ENCODE measurements at regions not wholly inside any gene's neighbourhood (a gene's known extent, or its start where the extent isn't known, plus 50 kb on each side); places are given as distances from the start of the nearest gene placed in this dataset.

DNA sequence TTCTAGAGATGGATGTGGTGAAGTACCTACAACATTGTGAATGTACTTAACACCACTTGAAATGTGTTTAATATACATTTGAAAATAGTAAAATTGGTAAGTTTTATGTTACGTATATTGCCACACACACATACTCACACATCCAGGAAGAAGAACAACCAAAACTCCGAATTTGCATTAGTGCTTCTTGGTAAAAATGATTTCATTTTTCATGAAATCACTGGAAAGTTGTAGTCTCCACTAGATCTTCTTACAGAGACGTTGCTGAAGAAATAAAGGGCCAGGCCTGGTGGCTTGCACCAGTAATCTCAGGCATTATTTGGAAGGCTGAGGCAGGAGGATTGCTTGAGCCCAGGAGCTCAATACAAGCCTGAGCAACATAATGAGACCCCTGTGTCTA lies 118.6 kb upstream of the ZNF608 start:
- H3K4me3 ChIP-seq, result no peak overlapping the region

GRCh38 chr5:124865603-124866354 lies 119.3 kb upstream of the ZNF608 start:
- Histone ChIP-seq H3K36me3 (ENCODE audit: low read depth) (no peaks in the 10 kb centered on the region), H3K4me3 (no peak overlapping the region), H3K9me3 (no peaks in the 10 kb centered on the region), H3K4me1 (ENCODE audit: low read depth) (no peaks in the 10 kb centered on the region)
- TF ChIP-seq, protein P1, sequence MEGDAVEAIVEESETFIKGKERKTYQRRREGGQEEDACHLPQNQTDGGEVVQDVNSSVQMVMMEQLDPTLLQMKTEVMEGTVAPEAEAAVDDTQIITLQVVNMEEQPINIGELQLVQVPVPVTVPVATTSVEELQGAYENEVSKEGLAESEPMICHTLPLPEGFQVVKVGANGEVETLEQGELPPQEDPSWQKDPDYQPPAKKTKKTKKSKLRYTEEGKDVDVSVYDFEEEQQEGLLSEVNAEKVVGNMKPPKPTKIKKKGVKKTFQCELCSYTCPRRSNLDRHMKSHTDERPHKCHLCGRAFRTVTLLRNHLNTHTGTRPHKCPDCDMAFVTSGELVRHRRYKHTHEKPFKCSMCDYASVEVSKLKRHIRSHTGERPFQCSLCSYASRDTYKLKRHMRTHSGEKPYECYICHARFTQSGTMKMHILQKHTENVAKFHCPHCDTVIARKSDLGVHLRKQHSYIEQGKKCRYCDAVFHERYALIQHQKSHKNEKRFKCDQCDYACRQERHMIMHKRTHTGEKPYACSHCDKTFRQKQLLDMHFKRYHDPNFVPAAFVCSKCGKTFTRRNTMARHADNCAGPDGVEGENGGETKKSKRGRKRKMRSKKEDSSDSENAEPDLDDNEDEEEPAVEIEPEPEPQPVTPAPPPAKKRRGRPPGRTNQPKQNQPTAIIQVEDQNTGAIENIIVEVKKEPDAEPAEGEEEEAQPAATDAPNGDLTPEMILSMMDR (IDR thresholded peaks at IDR 0.05), result no peak
- DNase-seq, result no peak
- intact Hi-C loops (cut with DNase I, micrococcal nuclease), result no loop called here
- ATAC-seq, result no peak

More for the DNA sequence above, 118.6 kb upstream of the ZNF608 start:
- intact Hi-C loops (cut with DNase I, micrococcal nuclease), result no loop called here
- no peaks in the 10 kb centered on the region for H3K9me3 ChIP-seq
- DNase-seq, result no peak
- no peaks in the 10 kb centered on the region for H3K36me3 ChIP-seq (ENCODE audit: low read depth)
- no peaks in the 10 kb centered on the region for H3K4me1 ChIP-seq (ENCODE audit: low read depth)
- ATAC-seq, result no peak
- TF ChIP-seq, protein P1 (IDR thresholded peaks at IDR 0.05), result no peak

- no peaks in the 10 kb centered on the region for H3K36me3 ChIP-seq (ENCODE audit: low read depth)
- ATAC-seq (no peak), DNase-seq (no peak)
- H3K4me1 ChIP-seq (ENCODE audit: low read depth), result no peaks in the 10 kb centered on the region
- intact Hi-C loops (cut with DNase I, micrococcal nuclease), result no loop called here
- H3K9me3 ChIP-seq, result no peaks in the 10 kb centered on the region
- no peak overlapping the region for H3K4me3 ChIP-seq
- TF ChIP-seq, protein P1 (IDR thresholded peaks at IDR 0.05), result no peak
Measured at GRCh38 chr5:124866355-124867136, 120.1 kb upstream of the ZNF608 start.

DNA sequence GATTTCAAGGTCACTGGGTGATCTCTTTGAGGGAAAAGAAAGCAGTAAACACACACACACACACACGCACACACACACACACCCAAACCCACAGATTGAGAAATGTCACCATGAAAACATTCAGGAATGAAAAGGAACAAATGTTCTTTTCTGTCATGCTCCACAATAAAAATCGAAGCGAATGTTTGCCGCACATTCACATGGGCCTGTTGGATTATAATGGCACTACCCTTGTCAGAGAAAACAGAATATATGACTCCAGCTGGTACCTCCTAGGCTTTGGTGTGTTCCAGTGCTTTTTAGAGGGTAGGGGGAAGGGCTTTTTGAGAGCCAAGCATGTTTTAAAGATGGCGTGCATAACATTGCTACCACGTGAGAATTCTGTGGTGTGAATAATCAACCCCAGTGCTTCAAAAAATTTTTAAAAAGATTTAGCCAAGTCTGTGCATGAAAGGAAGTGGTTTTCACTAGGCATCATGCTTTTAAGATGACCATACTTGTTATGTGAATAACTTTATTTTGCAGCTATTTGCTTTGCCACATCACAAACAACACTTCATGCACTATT lies 120.8 kb upstream of the ZNF608 start:
- H3K4me3 ChIP-seq, result no peak overlapping the region
- TF ChIP-seq, protein P1 (IDR thresholded peaks at IDR 0.05), result no peak
- H3K9me3 ChIP-seq, result no peaks in the 10 kb centered on the region
- H3K36me3 ChIP-seq (ENCODE audit: low read depth), result no peaks in the 10 kb centered on the region
- ATAC-seq, result no peak
- DNase-seq, result no peak
- intact Hi-C loops (cut with DNase I, micrococcal nuclease), result no loop called here
- no peaks in the 10 kb centered on the region for H3K4me1 ChIP-seq (ENCODE audit: low read depth)

DNA sequence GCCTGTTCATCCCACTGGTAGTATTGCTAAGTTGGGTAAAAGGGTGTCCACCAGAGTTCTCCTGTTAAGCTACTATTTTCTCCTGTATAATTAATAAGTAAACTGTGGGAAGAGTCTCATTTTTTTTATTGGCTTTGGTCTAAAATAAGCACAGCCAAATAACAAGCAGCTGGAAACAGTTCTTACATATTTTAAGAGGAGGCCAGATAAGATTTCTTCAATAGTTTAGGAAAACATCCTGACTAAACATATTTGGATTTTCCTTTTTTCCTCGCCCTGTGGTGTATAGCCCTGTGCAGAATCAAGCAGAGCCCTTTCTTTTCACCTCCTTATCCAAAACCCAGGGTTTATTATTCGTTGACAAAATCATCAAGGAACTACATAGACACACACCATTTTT lies 122.2 kb upstream of the ZNF608 start:
- Histone ChIP-seq H3K9me3 (no peaks in the 10 kb centered on the region), H3K36me3 (ENCODE audit: low read depth) (no peaks in the 10 kb centered on the region), H3K4me3 (no peak overlapping the region), H3K4me1 (ENCODE audit: low read depth) (no peaks in the 10 kb centered on the region)
- ATAC-seq, result no peak
- no peak for DNase-seq
- intact Hi-C loops (cut with DNase I, micrococcal nuclease), result no loop called here
- TF ChIP-seq, protein P1 (IDR thresholded peaks at IDR 0.05), result no peak

All from mucosa of descending colon (tissue), 3 donors.